ENCODE measurements at regions not wholly inside any gene's neighbourhood (a gene's known extent, or its start where the extent isn't known, plus 50 kb on each side); places are given as distances from the start of the nearest gene placed in this dataset.
"Not testable (repeated sequence)": the region's sequence is repeated elsewhere in the genome, so short reads cannot be mapped to it uniquely, and the experiment has no call there.

DNA sequence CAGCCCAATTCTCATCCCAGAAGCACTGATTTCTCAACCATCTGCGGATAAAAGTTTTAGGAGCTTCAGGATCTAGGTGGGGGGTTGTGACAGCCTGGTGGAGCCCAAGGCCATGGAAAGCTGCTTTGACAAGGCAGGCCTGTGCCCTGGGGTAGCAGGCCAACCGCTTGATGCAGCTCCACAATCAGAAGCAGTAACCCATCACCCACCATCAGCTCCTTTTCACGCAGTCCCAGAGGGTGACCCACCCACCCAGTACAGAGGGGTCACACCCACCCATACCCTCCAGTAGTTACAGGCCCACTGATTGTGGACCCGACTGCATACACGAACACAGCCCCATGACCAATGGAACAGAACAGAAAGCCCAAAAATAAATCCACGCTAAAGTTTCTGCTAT is 253.9 kb downstream of the AHR start:
- DNase-seq (ENCODE audit: low read depth in 2 of 3, low spot score in 2 of 3) = no peak

DNA sequence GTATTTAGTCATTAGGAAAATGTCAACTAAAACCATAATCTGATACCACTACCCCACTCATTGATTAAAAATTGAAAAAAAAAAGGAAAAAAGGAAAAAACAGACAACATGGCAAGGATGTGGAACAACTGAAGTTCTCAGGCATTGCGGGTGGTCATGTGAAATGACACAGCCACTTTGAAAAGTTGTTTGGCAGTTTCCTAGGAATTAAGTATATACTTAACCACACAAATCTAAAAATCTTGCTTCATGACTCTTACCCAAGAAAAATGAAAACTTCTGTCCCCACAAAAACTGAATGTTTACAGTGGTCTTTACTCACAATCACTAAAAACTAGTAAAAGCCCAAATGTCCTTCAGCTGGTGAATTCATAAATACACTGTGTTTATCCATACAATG is 254.5 kb downstream of the AHR start:
- no peak for DNase-seq (ENCODE audit: low read depth in 2 of 3, low spot score in 2 of 3)

DNA sequence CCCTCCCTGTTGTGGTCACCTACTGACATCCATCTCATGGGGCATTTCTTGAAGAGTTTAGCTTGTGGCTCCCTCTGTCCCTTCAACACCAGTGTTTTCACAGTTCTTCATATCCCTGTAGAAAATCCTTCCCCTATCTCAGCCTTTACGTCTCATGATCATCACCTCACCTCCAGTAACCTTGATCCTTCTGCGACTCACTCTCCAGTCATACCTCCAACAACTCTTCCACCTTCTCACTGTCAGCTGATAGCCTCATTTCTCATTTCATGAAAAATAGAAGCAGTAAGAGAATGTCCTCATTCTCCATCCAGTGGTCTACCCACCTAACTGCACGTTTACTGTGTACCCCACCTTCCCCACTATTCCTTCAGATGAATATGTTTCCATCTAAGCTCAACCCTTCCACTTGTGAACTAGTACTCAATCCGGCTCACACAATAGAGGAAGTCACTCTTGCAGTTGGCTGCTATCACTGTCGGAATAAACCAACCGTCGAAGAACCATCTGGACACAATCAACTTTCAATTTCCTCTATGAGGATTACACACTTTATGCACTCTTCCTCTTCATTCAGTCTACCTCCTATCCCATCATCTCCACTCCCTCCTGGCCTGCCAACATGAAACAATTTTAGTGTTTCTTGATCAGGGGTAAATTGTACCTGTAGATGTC is 256.0 kb downstream of the AHR start:
- peak in 1 of 3 donors; percentile 86 for DNase-seq (ENCODE audit: low read depth in 2 of 3, low spot score in 2 of 3)

DNA sequence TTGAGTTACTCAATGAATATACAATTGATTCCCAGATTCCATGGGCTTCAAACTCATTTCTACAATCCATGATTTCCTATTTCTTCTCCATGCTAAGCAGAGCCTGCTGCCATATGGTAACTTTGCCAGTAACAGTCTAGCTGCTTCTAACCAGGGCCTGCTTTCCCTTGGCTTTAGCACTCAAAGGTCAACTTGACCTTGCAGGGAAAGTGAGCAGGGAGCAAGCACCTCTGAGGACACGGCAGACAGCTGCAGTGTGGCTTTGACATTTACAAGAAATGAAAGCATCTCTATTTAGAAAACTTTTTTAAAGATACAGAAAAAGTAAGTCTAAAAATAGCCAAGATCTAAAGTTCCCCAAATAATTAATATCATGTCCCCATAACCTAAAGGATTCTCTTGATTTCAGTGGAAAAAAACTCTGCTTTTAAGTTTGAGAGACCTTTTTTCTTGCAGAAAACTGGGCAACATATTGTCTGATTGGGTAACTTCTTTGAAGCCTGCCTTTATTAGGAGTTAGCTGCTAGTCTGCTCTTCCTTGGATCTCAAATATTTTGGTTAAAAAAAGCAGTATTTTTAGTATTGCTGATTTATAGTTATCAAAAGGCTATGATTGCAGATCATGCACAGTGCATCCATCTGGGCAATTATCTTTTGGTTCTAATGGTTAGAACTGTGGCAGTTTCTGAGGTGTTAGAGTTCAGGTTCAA is 257.9 kb downstream of the AHR start:
- no peak for DNase-seq (ENCODE audit: low read depth in 2 of 3, low spot score in 2 of 3)

DNA sequence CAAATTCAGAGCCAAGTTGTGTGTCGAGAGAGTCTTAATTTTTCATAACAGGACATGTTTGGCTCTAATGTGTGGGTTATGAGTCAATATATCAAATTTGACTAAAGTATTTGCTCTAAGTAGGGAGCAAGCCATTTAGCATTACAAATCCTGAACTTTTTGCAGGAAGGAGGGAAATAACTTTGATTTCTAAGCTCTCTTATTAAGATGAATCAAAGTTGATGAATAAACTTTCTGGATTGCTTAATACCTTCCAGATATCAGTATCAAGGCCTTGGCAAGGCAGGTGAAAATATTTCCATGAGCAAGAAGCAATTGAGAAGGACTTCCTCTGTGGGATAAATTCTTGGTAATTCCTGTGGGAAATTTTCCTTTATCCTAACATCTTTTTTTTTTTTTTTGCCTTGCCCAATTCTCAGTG is 258.8 kb downstream of the AHR start:
- no peak for DNase-seq (ENCODE audit: low read depth in 2 of 3, low spot score in 2 of 3)

DNA sequence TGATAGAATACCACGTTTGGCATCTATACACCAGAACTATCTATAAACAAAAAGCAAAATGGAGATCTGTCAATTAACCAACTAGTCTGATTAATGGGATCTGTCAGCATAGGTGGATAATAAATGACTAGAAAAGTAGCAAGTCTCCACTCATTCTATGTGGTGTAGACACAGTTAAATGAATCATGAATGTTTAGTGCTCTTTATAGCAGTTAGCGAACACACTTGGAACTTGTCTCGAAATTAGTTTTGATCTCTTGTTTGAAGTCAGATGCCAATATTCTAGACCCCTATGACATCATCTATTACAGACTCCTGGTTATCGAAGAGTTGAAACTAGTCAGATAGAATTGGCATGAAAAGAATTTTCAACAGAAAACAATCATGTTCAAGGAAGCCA is 259.7 kb downstream of the AHR start:
- no peak for DNase-seq (ENCODE audit: low read depth in 2 of 3, low spot score in 2 of 3)

DNA sequence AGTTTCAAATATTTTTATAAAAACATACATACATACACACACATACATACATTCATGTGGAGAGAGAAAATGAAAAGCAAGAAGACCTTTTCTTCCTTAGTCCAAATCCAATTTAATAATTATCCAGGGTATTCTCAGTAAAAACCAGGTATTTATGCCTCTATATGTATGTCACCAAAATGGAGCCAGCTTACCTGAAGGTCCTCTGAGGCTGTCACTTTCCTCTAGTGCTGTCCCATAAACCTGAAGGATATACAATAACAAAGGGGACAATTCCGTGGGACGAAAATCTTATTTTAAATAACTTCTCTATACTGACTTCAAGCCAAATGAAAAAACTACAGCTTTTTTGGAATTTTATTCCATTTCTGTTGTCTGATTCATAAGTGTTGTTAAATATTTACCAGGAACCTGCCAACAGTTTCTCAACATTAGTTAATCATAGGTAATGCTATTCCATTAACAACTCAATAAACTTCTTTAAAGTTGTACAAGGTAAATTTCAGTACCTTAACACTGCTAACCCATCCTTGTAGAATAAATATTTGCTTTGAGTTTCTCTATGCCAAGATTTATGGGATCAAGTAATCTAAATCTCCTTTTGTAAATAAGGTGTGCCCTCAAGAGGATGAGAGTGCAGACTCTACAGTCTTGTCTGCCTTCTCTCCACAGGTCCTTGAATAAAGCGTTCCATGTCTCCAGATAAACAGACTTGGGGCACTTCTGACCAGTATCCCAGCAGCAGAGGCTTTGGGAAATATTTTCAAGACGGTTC is 260.3 kb downstream of the AHR start:
- DNase-seq (ENCODE audit: low read depth in 2 of 3, low spot score in 2 of 3) = no peak

DNA sequence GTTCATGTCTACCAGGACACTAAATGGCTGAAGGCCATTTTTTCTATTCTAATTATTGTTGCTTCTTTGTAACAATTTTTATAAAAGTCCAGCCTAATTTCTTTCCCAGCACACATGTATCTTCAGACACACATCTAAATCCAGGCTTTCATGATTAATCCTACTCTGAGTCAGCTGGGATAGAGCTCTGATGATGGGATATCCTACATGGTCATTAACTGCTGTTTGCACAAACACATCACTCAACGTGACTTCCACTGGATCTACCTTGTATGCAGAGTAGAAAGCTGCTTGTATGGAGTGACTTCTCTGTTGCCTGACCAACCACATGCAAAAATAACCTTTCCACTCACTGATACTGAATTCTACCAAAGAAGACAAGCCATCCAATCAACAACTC is 260.9 kb downstream of the AHR start:
- no peak for DNase-seq (ENCODE audit: low read depth in 2 of 3, low spot score in 2 of 3)

DNA sequence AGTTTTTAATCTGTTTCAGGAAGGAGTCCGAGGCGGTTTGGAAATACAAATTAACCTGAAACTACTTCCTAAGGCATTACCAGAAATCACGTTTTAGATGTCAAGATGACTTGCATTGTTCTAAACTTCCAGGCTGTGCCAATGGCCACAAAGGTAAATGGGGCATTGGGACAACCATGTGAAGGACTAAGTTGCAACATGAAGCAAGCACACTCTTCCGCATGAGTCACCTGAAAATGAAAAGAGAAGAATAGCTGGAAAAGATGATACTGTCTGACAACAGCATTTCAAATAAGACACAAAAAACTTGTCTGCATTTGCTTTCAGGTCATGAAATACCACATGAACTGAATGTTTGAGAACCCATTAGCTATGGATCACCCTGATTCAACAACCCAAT is 262.1 kb downstream of the AHR start:
- no peak for DNase-seq (ENCODE audit: low read depth in 2 of 3, low spot score in 2 of 3)

DNA sequence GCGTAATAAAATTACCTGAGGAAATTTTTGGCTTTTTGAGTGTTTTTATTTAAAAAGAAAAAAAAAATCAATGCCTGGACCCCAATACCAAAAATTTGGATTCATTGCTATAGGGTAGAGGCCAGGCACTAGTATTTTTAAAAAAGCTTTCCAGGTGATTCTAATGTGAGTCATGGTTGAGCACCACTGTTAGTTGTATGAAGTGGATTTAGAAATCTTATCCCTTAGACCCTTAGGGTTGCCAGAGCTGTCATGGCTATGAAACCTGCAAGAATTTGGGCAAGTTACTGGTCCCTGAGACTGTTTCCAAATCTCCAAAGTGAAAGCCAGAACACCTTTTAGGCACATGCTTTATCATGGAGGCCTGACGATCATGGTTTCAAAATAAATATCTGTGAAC is 262.5 kb downstream of the AHR start:
- DNase-seq (ENCODE audit: low read depth in 2 of 3, low spot score in 2 of 3) = no peak

DNA sequence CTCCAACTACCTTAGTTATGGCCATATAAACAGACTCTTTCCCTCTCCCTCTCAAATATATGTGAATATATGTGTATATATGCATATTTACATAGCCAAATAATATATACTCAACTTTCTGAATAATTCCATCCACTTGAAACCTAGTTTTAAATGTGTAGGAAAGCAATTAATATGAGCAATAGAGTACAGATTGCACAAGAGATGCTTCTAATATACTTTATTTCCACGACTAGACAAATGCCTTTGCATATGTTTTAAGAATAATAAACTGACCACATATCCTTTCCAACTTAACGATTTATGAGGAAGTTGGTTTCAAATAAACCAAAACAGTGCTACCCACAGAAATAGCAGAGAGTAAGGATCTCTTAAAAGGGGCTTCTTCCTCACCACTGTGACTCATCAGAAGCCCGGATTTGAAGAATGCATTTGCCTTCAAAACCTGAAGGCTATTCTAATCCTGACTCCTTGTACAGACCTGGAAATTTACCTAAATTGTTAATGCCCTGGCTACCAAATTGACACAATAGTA is 266.3 kb downstream of the AHR start:
- peak in 2 of 3 donors; percentile 67 to 91 for DNase-seq (ENCODE audit: low read depth in 2 of 3, low spot score in 2 of 3)

DNA sequence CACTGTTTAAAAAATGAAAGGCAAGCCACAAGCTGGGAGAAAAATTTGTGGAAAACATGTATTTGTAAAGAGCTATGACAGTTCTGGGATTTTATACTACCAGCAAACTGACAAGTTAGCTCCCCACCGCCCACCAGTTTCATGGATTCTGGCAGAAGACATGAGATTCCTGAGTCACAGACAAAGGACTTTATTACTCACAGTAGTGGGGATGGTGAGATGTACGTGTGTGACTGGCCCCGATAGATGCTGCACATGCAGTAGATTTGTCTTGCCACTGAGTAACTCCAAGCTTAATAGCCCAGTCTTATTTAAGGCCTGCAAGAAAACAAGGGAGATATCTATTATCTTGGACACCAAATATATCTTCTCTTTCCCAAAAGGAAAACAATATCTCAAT is 281.7 kb downstream of the AHR start:
- no peak for DNase-seq (ENCODE audit: low read depth in 2 of 3, low spot score in 2 of 3)

DNA sequence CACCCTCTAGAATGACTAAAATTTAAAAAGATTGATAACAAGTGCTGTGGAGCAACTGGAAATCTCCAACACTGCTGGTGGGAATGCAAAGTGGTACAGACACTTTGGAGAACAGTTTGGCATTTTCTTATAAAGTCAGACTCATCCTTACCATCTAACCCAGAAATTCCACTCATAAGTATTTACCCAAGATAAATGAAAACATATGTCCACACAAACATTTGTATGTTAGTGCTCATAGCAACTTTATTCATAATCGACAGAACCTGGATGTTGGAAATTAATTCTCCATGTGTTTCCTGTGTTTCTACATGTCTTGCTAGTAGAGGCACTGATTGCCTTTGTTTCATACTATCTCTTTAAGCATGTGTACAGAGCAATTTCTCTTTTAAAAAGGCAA is 282.4 kb downstream of the AHR start:
- DNase-seq (ENCODE audit: low read depth in 2 of 3, low spot score in 2 of 3) = no peak

DNA sequence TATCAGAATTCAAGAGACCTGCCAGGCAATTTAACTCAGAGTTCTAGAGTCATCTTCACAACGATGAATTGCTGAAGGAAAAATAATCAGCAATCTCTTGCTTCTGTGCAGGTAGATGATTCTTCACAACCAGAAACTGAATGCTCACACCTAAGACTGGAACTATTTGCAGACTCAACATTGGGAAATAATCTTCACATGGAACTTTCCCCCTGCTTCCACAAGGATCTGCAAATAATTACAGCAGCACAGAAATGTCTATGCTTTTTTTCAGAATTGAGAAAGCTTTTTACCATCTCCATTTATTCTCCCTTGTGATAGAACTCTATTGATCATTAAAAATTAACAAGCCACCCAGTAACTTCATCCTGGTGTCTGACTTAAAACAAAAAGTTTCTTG is 282.8 kb downstream of the AHR start:
- no peak for DNase-seq (ENCODE audit: low read depth in 2 of 3, low spot score in 2 of 3)

DNA sequence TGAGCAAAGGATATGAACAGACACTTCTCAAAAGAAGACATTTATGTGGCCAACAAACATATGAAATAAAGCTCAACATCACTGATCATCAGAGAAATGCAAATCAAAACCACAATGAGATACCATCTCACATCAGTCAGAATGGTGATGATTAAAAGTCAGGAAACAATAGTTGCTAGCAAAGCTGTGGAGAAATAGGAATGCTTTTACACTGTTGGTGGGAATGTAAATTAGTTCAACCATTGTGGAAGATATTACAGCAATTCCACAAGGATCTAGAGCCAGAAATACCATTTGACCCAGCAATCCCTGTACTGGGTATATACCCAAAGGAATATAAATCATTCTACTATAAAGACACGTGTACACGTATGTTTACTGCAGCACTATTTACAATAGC is 284.2 kb downstream of the AHR start:
- DNase-seq (ENCODE audit: low read depth in 2 of 3, low spot score in 2 of 3) = not testable (repeated sequence)

DNA sequence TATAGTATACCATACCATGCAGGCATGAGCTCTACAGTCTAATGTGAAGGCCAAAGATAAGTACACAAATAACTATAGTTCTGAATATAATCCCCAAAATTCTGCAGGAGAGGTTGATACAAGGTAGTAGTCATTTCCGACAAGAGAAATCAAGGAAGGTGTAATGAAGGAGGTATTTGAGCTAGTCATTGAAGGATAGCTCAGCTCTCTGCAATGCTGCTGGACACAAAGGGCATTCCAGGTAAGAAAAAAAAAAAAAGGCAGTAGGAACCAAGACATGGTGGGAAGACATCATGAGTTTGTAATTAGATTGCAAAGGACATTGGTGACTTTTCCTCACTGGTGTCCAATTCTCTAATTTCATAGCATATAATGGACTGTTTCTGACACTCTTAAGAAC is 285.3 kb downstream of the AHR start:
- DNase-seq (ENCODE audit: low read depth in 2 of 3, low spot score in 2 of 3) = no peak

DNA sequence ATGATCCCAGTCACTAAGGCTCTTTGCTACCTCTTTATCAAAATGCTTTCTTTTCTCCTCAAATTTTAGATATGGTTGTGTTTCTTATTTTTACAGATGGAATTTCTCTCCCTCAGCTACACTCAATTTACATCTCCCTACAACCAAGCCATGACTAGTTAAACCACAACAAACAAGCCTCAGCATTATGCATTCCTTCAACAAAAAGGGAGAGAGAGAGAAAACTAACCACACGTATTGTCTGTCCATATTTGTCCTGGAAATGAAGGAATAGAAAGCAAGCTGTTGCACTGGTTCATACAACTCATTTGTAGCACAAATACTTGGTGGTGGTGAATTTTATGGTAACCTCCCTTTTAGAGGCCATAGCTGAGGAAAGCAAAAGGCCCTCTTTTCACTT is 286.4 kb downstream of the AHR start:
- no peak for DNase-seq (ENCODE audit: low read depth in 2 of 3, low spot score in 2 of 3)

DNA sequence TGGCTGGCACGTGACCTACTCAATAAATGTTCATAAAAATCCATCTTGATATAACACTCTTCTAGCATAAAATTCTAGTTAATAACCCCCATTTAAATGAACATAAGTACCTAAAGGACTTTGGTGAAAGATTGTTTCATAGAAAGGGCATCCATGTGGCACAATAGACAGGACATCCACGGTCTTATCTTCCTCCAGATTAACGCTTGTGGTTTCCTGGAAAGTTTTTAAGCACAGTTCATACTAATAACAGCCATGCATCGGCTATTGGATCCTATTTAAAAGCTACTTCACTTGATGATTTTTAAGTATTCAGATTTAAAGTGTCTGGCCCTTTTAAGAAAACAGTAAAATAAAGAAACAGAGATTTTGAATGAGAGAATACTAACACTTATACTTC is 288.3 kb downstream of the AHR start:
- DNase-seq (ENCODE audit: low read depth in 2 of 3, low spot score in 2 of 3) = peak in 2 of 3 donors; percentile 22 to 70

DNA sequence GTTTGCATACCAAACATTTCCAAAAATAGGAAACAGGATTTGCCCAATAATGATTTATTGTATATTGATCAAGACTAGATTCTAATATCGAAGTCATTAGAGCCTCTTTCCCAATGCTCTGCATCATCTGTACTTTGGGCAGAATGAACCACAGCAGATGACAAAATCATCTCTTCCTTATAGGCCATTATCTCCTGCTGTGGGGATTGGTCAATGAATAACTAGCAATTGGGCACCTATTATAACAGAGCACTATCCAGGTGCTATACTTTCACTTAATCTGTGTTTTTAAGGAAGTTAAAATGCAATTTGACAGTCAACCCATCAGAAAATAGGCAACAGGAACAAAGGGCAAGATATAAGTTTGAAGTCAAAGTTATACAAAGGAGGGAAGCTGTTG is 290.3 kb downstream of the AHR start:
- DNase-seq (ENCODE audit: low read depth in 2 of 3, low spot score in 2 of 3) = no peak

DNA sequence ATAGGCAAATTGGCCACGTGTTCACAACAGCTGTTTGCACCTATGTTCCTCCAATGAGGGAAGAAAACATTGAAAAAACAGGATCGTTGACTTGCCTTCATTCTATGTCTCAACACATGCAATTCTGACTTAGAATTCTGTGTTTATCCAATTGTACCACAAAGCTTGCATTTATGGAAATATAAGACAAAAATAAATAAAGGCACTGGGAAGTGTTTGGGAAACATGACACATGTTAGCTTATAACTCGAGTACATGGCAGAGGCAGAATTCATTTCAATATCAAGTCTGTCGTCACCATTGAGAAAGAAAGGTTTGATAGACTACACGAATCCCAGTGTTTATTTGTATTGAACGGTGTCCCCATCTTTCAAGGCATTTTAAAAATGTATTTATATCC is 291.2 kb downstream of the AHR start:
- no peak for DNase-seq (ENCODE audit: low read depth in 2 of 3, low spot score in 2 of 3)

DNA sequence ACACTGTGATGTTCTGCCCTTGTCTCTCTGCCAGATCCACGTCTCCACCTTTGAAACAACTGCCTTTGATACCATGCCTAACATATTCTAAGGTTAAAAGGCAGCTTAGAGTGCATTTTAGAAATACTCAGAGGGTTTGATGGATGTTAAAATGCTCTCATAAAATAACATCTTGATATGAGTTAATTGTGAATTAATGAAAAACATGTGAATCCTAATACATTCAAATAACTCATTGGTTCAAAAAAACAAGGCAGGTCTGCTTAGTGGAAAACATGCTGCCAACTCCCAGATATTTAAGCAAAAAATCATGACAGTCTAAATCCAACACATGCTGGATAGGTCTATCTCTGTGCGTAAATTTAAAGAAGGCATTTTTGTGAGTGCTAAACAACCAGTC is 291.8 kb downstream of the AHR start:
- DNase-seq (ENCODE audit: low read depth in 2 of 3, low spot score in 2 of 3) = no peak

All from hematopoietic multipotent progenitor cell (in vitro differentiated cells).